22Rv1 (cell line): ENCODE measurements at regions not wholly inside any gene's neighbourhood (a gene's known extent, or its start where the extent isn't known, plus 50 kb on each side); places are given as distances from the start of the nearest gene placed in this dataset.

ENCODE experiments used
- H3K27ac ChIP-seq: fragments of 450-650 bp; 2 replicates; pipeline ENCODE4 v1.5.1; 2017
- ZFX ChIP-seq: fragments of 450-650 bp; IDR thresholded peaks from 2 replicates; pipeline ENCODE4 v1.6.1; 2017; ENCODE audit warnings: antibody characterized with exemption, borderline replicate concordance
- TF ChIP-seq, protein P1 (sequence below): fragments of 450-650 bp; IDR thresholded peaks from 2 replicates; pipeline ENCODE4 v1.5.1; 2017; ENCODE audit warnings: mild to moderate bottlenecking

DNA sequence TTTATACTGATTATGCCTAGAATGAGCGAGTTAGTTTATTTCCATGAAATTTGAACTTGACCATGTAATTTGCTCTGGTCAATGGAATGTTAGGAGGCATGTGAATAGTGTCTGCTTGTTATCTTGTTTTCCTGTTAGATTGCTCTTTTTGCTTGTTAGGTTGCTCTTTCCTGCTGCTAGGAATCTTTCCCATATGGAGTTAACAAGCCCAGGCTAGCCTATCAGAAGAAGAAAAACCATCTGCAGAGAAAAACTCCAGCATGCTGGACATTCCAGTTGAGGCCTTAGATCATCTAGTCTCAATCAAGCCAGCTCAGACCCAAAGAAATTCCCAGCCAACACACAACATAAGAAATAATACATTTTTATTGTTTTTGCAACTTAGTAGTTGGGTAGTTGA is 470.2 kb upstream of the AGTR1 start:
- TF ChIP-seq ZFX = no peak
- TF ChIP-seq, protein P1, sequence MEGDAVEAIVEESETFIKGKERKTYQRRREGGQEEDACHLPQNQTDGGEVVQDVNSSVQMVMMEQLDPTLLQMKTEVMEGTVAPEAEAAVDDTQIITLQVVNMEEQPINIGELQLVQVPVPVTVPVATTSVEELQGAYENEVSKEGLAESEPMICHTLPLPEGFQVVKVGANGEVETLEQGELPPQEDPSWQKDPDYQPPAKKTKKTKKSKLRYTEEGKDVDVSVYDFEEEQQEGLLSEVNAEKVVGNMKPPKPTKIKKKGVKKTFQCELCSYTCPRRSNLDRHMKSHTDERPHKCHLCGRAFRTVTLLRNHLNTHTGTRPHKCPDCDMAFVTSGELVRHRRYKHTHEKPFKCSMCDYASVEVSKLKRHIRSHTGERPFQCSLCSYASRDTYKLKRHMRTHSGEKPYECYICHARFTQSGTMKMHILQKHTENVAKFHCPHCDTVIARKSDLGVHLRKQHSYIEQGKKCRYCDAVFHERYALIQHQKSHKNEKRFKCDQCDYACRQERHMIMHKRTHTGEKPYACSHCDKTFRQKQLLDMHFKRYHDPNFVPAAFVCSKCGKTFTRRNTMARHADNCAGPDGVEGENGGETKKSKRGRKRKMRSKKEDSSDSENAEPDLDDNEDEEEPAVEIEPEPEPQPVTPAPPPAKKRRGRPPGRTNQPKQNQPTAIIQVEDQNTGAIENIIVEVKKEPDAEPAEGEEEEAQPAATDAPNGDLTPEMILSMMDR = no peak
- no peak overlapping the region for H3K27ac ChIP-seq

DNA sequence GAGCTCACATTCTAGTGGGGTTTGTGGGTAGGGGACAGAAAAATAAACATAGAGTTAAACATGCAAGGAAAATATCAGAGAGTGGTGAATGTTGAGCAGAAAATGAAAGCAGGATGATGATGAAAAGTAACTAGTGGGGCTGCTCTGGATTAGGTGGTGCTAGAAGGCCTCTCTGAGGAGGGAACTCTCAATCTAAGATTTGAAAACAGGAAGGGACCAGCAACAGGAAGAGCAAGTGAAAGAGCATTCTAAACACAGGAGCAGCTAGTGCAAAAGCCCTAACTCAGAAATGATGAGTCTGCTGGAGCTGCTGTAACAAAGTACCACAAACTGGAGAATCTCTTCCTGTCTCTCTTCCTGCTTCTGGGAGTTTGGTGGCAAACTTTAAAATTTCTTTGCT is 468.6 kb upstream of the AGTR1 start:
- TF ChIP-seq, protein P1 = no peak
- no peak for TF ChIP-seq ZFX
- no peak overlapping the region for H3K27ac ChIP-seq

DNA sequence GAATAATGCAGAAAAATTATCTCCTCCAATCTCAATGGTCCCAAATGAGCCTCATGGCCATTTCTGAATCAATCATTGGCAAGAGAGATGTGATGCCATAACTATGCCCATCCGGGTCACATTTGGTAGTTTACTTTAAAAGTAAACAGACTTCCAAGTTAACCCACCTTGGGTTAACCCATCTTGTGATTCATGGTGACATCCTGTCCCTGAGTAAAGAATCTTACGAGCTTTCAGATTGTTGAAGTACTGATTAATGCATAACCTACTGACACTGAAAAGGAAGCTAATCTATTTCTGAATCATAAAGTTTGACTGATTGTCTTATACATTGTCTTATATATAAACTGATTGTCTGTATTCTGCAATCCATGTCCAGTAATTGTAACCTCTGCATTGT is 467.2 kb upstream of the AGTR1 start:
- H3K27ac ChIP-seq = no peak overlapping the region
- TF ChIP-seq, protein P1 = no peak
- TF ChIP-seq ZFX = no peak

DNA sequence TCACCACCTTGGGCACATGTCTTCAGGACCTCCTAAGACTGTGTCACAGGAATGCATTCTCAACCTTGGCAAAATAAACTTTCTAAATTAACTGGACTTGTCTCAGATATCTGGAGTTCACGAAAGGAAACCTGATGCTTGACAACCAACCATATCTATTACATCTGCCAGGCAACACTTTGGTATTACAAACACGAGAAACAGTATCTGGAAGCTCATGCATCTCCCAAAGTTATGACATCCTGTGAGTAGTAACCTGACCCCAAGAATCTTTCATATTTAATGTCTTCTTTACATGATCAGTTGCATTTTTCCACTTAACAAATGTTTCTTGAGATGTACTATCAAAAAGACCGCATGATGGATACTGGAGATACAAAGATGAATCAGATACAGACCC is 465.3 kb upstream of the AGTR1 start:
- no peak overlapping the region for H3K27ac ChIP-seq
- TF ChIP-seq, protein P1 = no peak
- TF ChIP-seq ZFX = no peak

DNA sequence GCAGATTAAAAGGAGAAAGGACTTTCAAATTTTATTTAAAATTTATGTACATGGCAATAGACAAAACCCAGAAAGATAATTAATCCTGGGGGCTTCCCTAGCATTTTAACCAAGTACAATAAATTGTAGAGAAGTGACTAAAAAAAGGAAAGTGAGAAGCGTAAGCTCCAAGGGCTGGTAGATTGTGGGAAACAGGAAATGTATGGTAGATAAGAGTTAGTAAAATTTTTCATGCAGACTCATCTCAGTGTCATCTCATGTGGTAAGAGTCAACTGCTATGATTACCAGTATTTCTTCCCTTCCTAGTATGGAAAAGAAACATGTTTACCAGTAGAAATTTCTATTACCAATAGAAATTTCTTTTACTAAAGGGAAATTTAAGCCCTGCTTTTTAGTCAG is 464.3 kb upstream of the AGTR1 start:
- TF ChIP-seq, protein P1 = no peak
- TF ChIP-seq ZFX = no peak
- no peak overlapping the region for H3K27ac ChIP-seq

DNA sequence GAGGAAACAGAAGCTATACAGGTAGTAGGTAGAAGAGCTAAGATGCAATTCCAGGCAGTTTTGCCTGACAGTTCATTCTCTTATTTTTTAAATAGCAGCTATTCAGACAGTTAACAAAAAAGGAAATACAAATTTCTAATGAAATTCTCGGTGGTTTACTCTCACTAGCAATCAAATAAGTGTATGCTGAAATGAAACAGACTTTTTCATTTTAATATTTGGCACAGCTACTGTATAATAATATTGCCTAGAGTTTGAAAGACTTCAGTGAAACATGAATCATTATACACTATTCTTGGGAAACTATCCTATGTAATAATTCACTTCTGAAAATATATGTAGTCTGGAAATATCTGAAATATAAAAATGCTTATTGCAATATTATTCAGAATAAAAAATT is 463.2 kb upstream of the AGTR1 start:
- no peak overlapping the region for H3K27ac ChIP-seq
- TF ChIP-seq ZFX = no peak
- TF ChIP-seq, protein P1 = no peak

DNA sequence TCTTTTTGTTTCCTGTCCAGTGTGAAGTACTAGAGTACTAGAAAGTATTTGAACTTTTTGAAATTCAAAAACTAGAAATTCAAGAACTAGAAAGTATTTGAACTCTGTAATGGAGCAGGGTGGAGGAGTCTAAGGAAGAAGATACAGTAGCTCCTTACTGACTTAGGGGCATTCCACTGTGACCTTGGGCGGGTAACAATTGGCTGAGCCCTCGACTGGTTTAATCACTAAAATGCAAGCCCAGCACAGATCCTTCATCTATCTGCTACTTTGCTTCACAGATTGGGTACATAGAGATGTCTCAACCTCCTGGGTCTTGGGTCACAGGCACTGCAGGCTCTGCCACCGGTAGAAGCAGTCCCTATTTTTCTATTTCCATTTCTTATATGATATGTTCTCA is 462.1 kb upstream of the AGTR1 start:
- no peak overlapping the region for H3K27ac ChIP-seq
- TF ChIP-seq, protein P1 = no peak
- TF ChIP-seq ZFX = no peak
